HuH-7.5 (cell line): ENCODE measurements at regions not wholly inside any gene's neighbourhood (a gene's known extent, or its start where the extent isn't known, plus 50 kb on each side); places are given as distances from the start of the nearest gene placed in this dataset.

Source experiments
- DNase-seq: peaks from one replicate; pipeline ENCODE4 v3.0.0; 2011; ENCODE audit warnings: low spot score

GRCh38 chr7:91323626-91324158 is 59.5 kb downstream of the FZD1 start:
- no peak for DNase-seq

GRCh38 chr7:91324663-91325062 is 60.4 kb downstream of the FZD1 start:
- no peak for DNase-seq

GRCh38 chr7:91325726-91326125 is 61.5 kb downstream of the FZD1 start:
- no peak for DNase-seq

GRCh38 chr7:91326516-91327199 is 62.4 kb downstream of the FZD1 start:
- no peak for DNase-seq

- DNase-seq: no peak
These were observed 63.1 kb downstream of the FZD1 start for GRCh38 chr7:91327346-91327745.

- DNase-seq: no peak
These were observed 65.3 kb downstream of the FZD1 start for GRCh38 chr7:91329571-91329970.

- DNase-seq: no peak
These were observed 66.1 kb downstream of the FZD1 start for GRCh38 chr7:91330191-91330808.

GRCh38 chr7:91330866-91331265 is 66.6 kb downstream of the FZD1 start:
- no peak for DNase-seq

- DNase-seq: no peak
These were observed 71.9 kb downstream of the FZD1 start for GRCh38 chr7:91336106-91336505.

GRCh38 chr7:91338226-91339020 is 74.2 kb downstream of the FZD1 start:
- DNase-seq: no peak

GRCh38 chr7:91342346-91342745 is 78.1 kb downstream of the FZD1 start:
- DNase-seq: no peak

GRCh38 chr7:91343420-91343960 is 79.3 kb downstream of the FZD1 start:
- no peak for DNase-seq

- no peak for DNase-seq
These were observed 79.9 kb downstream of the FZD1 start for GRCh38 chr7:91343996-91344629.

GRCh38 chr7:91344911-91345310 is 80.7 kb downstream of the FZD1 start:
- DNase-seq: no peak

GRCh38 chr7:91345449-91345848 is 81.2 kb downstream of the FZD1 start:
- DNase-seq: no peak

- DNase-seq: no peak
These were observed 82.2 kb downstream of the FZD1 start for GRCh38 chr7:91346426-91346825.

- no peak for DNase-seq
These were observed 83.1 kb downstream of the FZD1 start for GRCh38 chr7:91347290-91347689.

- DNase-seq: no peak
These were observed 84.5 kb downstream of the FZD1 start for GRCh38 chr7:91348711-91349110.

- no peak for DNase-seq
These were observed 87.1 kb downstream of the FZD1 start for GRCh38 chr7:91351374-91351773.

GRCh38 chr7:91352091-91352490 is 87.9 kb downstream of the FZD1 start:
- no peak for DNase-seq

GRCh38 chr7:91353848-91354247 is 89.6 kb downstream of the FZD1 start:
- DNase-seq: no peak
